C4-2B (cell line): ENCODE measurements at regions not wholly inside any gene's neighbourhood (a gene's known extent, or its start where the extent isn't known, plus 50 kb on each side); places are given as distances from the start of the nearest gene placed in this dataset.

Experiments used
- H3K27ac ChIP-seq: fragments of 450-650 bp; 2 replicates; pipeline ENCODE4 v1.5.1; 2017
- CTCF ChIP-seq: fragments of 450-650 bp; conservative IDR thresholded peaks from 2 replicates; pipeline ENCODE4 v1.5.1; 2017; ENCODE audit warnings: mild to moderate bottlenecking
- ZFX ChIP-seq: fragments of 450-650 bp; IDR thresholded peaks from 2 replicates; pipeline ENCODE4 v1.6.1; 2017

DNA sequence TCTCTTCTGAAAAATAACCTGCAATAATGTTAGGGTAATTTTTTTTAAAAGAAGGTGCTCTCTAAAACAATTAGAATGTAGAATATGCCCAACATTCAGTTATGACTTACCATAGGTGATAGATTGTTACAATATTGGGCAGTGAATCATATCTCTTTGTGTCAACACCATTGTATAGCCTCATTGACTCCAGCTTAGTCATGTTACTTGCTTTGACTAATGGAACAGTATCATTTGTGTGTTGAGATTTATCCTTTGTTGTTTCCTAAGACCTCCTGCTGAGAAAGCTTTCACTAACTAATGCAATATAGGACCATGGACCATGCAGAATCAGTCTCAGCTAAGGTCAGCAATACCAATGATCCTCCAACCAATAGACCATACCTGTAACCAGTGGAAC is 1106.4 kb downstream of the SI start:
- H3K27ac ChIP-seq = no peak overlapping the region
- TF ChIP-seq CTCF (no peak), ZFX (no peak)

DNA sequence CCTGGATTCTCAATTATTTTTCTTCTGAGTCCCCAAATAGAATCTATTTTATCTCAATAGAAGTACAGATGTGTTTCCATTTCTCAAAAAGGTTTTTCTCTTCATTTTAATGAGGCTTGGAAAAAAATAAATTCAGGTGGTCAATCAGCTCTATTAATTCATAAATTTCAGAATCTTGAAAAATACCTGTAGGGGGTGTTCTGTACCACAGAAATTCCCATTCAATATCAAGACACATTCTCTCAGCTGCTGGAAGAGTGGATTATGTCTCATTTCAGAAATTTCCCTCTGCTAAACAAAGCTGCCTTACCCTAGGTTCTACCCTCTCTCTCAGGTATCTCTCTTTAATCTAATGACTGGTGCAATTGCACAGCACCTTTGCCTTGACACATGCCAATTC is 1121.2 kb downstream of the SI start:
- H3K27ac ChIP-seq = no peak overlapping the region
- peak; percentile 14 for TF ChIP-seq CTCF
- TF ChIP-seq ZFX = no peak

- no peak for TF ChIP-seq CTCF
- no peak for TF ChIP-seq ZFX
- no peak overlapping the region for H3K27ac ChIP-seq
Observed at GRCh38 chr3:163953526-163953925, 1124.8 kb downstream of the SI start.

GRCh38 chr3:163952499-163952898 is 1125.8 kb downstream of the SI start:
- TF ChIP-seq CTCF (no peak), ZFX (no peak)
- H3K27ac ChIP-seq = no peak overlapping the region

- TF ChIP-seq ZFX = no peak
- peak; percentile 88 for TF ChIP-seq CTCF
- no peak overlapping the region for H3K27ac ChIP-seq
Observed at GRCh38 chr3:163951397-163951987, 1126.8 kb downstream of the SI start.

GRCh38 chr3:163946785-163947184 is 1131.5 kb downstream of the SI start:
- H3K27ac ChIP-seq = no peak overlapping the region
- no peak for TF ChIP-seq ZFX
- no peak for TF ChIP-seq CTCF

GRCh38 chr3:163943664-163944063 is 1134.6 kb downstream of the SI start:
- H3K27ac ChIP-seq = no peak overlapping the region
- TF ChIP-seq CTCF = no peak
